ENCODE measurements at regions not wholly inside any gene's neighbourhood (a gene's known extent, or its start where the extent isn't known, plus 50 kb on each side); places are given as distances from the start of the nearest gene placed in this dataset.

DNA sequence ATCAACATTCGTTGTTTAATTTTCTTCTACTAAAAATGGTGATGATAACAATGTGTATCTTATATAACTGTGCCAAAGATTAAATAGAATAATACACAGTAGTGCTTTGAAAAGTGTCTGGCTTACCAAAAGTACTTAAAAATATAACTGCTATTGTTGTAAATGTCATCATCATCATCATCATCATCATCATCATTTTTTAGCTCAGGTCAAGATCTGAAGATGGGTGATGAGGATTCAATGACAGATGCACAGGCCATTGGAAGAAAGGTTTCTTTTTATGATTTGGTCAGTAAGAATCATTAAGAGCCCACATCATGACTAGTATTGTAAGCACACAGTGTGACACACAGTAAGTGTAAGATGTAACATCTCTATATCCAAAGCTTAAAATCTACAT lies 795.2 kb downstream of the SLC4A3 start:
- Histone ChIP-seq H3K79me1 (ENCODE audit: insufficient read depth, low read depth, low read length, poor library complexity, severe bottlenecking) (no peaks in the 10 kb centered on the region), H2BK120ac (ENCODE audit: low read depth, low read length, poor library complexity, severe bottlenecking) (no peak overlapping the region), H3T11ph (ENCODE audit: low read length) (no peak overlapping the region), H3K56ac (ENCODE audit: insufficient read length, low read depth, low read length) (no peak overlapping the region), H3K9me3 (ENCODE audit: control insufficient read depth, low read depth, low read length) (no peaks in the 10 kb centered on the region), H3K4me1 (ENCODE audit: insufficient read depth, low read length) (peaks cover 2% of the 10 kb centered on the region; the same call in 1 of the 2 replicates), H3K27me3 (ENCODE audit: insufficient read depth, low read length) (no peaks in the 10 kb centered on the region), H3K9ac (ENCODE audit: extremely low read depth, insufficient read length, low read length) (no peak overlapping the region), H4K5ac (ENCODE audit: insufficient read length, low read depth, low read length) (no peak overlapping the region), H2BK5ac (ENCODE audit: insufficient read length, low read length) (no peak overlapping the region), H3K4ac (ENCODE audit: low read depth, low read length) (no peak overlapping the region), H4K8ac (replicated peaks; ENCODE audit: insufficient read length, low read depth, low read length) (no peak overlapping the region), H3K23ac (ENCODE audit: insufficient read length, low read depth, low read length) (no peak overlapping the region), H4K20me1 (ENCODE audit: control insufficient read depth, insufficient read depth, insufficient read length) (no peaks in the 10 kb centered on the region), H3K79me2 (ENCODE audit: insufficient read depth, low read length) (no peaks in the 10 kb centered on the region), H3K4me2 (ENCODE audit: insufficient read depth, insufficient read length, low read length) (no peak overlapping the region), H4K91ac (ENCODE audit: insufficient read length, low read depth, low read length) (no peak overlapping the region), H3K27ac (ENCODE audit: insufficient read length, low read depth, low read length) (no peak overlapping the region), H3K14ac (ENCODE audit: insufficient read depth, low read length) (no peak overlapping the region), H2BK12ac (ENCODE audit: insufficient read length, low read depth, low read length) (no peak overlapping the region), H2AFZ (ENCODE audit: low read length) (no peak overlapping the region), H2BK15ac (ENCODE audit: low read depth, low read length) (no peak overlapping the region), H2BK20ac (ENCODE audit: low read depth, low read length, poor library complexity, severe bottlenecking) (no peak overlapping the region), H3K23me2 (ENCODE audit: insufficient read length, low read depth, low read length, poor library complexity, severe bottlenecking) (no peaks in the 10 kb centered on the region), H2AK5ac (ENCODE audit: insufficient read length, low read length) (no peak overlapping the region), H3K18ac (ENCODE audit: insufficient read length, low read depth, low read length) (no peak overlapping the region)
- Mint-ChIP-seq H3K27me3 (ENCODE audit: low read depth) (no peaks in the 10 kb centered on the region; the same call in 1 of the 2 replicates), H3K9me3 (peaks cover 7 to 10% of the 10 kb centered on the region in 2 experiments; a peak in 4 of 5 replicates), H3K4me1 (peaks cover 9 to 14% of the 10 kb centered on the region in 2 experiments), H3K36me3 (ENCODE audit: insufficient read depth in 1 of 3, low read depth in 3 of 3) (peaks cover 0 to 9% (median 7%) of the 10 kb centered on the region in 3 experiments; a peak in 4 of 7 replicates), H3K27ac (no peak overlapping the region), H3K4me3 (no peak overlapping the region)
- no CpG with 5 or more reads among the region's 1 CpG for WGBS (ENCODE audit: extremely low coverage, insufficient read length, low lambda C conversion rate)
- DNase-seq = no peak
- TF ChIP-seq, protein P1, sequence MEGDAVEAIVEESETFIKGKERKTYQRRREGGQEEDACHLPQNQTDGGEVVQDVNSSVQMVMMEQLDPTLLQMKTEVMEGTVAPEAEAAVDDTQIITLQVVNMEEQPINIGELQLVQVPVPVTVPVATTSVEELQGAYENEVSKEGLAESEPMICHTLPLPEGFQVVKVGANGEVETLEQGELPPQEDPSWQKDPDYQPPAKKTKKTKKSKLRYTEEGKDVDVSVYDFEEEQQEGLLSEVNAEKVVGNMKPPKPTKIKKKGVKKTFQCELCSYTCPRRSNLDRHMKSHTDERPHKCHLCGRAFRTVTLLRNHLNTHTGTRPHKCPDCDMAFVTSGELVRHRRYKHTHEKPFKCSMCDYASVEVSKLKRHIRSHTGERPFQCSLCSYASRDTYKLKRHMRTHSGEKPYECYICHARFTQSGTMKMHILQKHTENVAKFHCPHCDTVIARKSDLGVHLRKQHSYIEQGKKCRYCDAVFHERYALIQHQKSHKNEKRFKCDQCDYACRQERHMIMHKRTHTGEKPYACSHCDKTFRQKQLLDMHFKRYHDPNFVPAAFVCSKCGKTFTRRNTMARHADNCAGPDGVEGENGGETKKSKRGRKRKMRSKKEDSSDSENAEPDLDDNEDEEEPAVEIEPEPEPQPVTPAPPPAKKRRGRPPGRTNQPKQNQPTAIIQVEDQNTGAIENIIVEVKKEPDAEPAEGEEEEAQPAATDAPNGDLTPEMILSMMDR (conservative IDR thresholded peaks at IDR 0.05) = no peak
